NB4 (cell line): ENCODE measurements at regions not wholly inside any gene's neighbourhood (a gene's known extent, or its start where the extent isn't known, plus 50 kb on each side); places are given as distances from the start of the nearest gene placed in this dataset.
A peak's percentile ranks its signal among the peaks of the same experiment; 100 is the strongest.

Source experiments
- DNase-seq: peaks from one replicate; pipeline ENCODE4 v3.0.0; 2010; ENCODE audit warnings: low read depth
- H3K4me3 ChIP-seq: one replicate; pipeline ENCODE4 v1.5.1; 2011; ENCODE audit warnings: mild to moderate bottlenecking, low read depth, low read length, moderate library complexity
- MYC ChIP-seq: IDR thresholded peaks from 2 replicates; pipeline ENCODE4 v1.6.1; 2011; ENCODE audit warnings: low read depth, low read length
- POLR2A ChIP-seq: IDR thresholded peaks from 2 replicates; pipeline ENCODE4 v1.6.1; 2011; ENCODE audit warnings: mild to moderate bottlenecking; ENCODE audit not compliant: insufficient read length; ENCODE audit errors: extremely low read depth
- TF ChIP-seq, protein P1 (sequence below): IDR thresholded peaks from one replicate; pipeline ENCODE4 v1.5.1; 2012; ENCODE audit warnings: low read depth, low read length
- TF ChIP-seq, protein P2 (sequence below): IDR thresholded peaks from 2 replicates; pipeline ENCODE4 v1.6.1; 2011; ENCODE audit warnings: low read depth, low read length

GRCh38 chr2:215780907-215781685 lies 232.3 kb downstream of the MREG start:
- H3K4me3 ChIP-seq, result no peak overlapping the region
- no peak for DNase-seq
- TF ChIP-seq, protein P1, sequence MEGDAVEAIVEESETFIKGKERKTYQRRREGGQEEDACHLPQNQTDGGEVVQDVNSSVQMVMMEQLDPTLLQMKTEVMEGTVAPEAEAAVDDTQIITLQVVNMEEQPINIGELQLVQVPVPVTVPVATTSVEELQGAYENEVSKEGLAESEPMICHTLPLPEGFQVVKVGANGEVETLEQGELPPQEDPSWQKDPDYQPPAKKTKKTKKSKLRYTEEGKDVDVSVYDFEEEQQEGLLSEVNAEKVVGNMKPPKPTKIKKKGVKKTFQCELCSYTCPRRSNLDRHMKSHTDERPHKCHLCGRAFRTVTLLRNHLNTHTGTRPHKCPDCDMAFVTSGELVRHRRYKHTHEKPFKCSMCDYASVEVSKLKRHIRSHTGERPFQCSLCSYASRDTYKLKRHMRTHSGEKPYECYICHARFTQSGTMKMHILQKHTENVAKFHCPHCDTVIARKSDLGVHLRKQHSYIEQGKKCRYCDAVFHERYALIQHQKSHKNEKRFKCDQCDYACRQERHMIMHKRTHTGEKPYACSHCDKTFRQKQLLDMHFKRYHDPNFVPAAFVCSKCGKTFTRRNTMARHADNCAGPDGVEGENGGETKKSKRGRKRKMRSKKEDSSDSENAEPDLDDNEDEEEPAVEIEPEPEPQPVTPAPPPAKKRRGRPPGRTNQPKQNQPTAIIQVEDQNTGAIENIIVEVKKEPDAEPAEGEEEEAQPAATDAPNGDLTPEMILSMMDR, result no peak
- TF ChIP-seq, protein P2, sequence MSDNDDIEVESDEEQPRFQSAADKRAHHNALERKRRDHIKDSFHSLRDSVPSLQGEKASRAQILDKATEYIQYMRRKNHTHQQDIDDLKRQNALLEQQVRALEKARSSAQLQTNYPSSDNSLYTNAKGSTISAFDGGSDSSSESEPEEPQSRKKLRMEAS, result no peak
- no peak for TF ChIP-seq MYC
- no peak for TF ChIP-seq POLR2A

- TF ChIP-seq MYC (no peak), POLR2A (no peak)
- TF ChIP-seq, protein P1, result no peak
- TF ChIP-seq, protein P2, result no peak
- no peak overlapping the region for H3K4me3 ChIP-seq
- no peak for DNase-seq
Measured at GRCh38 chr2:215780313-215780712, 233.0 kb downstream of the MREG start.

GRCh38 chr2:215779912-215780311 lies 233.4 kb downstream of the MREG start:
- DNase-seq, result no peak
- TF ChIP-seq, protein P1, result no peak
- TF ChIP-seq MYC (no peak), POLR2A (no peak)
- TF ChIP-seq, protein P2, result no peak
- H3K4me3 ChIP-seq, result no peak overlapping the region

- H3K4me3 ChIP-seq, result no peak overlapping the region
- no peak for DNase-seq
- TF ChIP-seq POLR2A, result no peak
- TF ChIP-seq, protein P2, result no peak
- TF ChIP-seq, protein P1, result no peak
- TF ChIP-seq MYC, result no peak
Measured at GRCh38 chr2:215777465-215778044, 235.8 kb downstream of the MREG start.

- H3K4me3 ChIP-seq, result no peak overlapping the region
- TF ChIP-seq, protein P2, result no peak
- TF ChIP-seq POLR2A (no peak), MYC (no peak)
- TF ChIP-seq, protein P1, result no peak
- no peak for DNase-seq
Measured at GRCh38 chr2:215775106-215775505, 238.2 kb downstream of the MREG start.

DNA sequence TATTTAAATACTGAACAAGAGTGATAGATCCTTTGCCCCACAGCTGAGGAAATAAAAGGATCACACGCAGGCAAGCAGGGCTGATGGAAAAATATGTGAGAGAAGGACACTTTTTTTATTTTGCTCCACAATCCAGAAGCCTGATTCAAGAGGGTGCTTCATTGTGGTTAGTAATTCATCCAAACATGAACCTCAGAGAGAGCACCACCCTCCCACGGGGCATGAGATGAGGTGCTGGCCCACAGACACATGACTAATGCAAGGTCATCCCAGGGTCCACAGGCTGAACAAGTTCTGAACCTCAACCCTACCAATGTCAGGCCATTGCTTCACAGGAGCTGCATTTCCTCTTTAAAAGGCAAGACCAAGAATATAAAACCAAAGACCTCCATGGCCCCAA lies 239.6 kb downstream of the MREG start:
- no peak overlapping the region for H3K4me3 ChIP-seq
- DNase-seq, result peak; percentile 87
- TF ChIP-seq POLR2A, result no peak
- TF ChIP-seq MYC, result no peak
- TF ChIP-seq, protein P2, result no peak
- TF ChIP-seq, protein P1, result no peak
